HG03469 (cell line): ENCODE measurements at regions not wholly inside any gene's neighbourhood (a gene's known extent, or its start where the extent isn't known, plus 50 kb on each side); places are given as distances from the start of the nearest gene placed in this dataset.
"Not testable (repeated sequence)": the region's sequence is repeated elsewhere in the genome, so short reads cannot be mapped to it uniquely, and the experiment has no call there.

Experiments
- ATAC-seq: cut with Tn5 transposase; IDR thresholded peaks from one replicate; pipeline ENCODE4 v1.9.1; 2021; ENCODE audit warnings: mild to moderate bottlenecking, moderate library complexity, moderate number of reproducible peaks; ENCODE audit not compliant: unreplicated experiment

GRCh38 chr2:236489083-236489482 lies 80.5 kb upstream of the ACKR3 start:
- ATAC-seq = not testable (repeated sequence)

DNA sequence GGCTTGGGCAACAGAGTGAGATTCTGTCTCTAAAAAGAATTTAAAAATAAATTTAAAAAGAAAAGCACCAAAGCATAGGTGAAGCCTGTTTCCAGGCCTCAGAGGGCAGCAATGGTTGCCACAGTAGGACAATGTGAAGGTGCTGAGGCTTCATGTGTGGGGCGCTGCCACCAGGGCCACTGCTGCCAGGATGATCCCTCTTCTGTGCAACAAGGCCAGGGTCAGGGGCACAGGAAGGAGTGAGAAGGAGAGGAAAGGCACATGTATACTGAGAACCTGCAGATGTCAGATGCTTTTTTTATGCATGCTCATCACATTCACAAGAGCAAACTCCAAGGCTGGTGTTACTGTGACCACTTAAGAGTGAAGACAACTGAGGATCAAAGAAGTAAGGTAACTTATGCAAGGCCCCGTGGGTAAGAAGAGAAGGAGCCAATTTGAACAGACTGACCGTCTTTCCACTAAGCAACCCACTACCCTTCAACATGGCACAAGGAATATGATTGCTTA lies 79.7 kb upstream of the ACKR3 start:
- no peak for ATAC-seq

- no peak for ATAC-seq
Observed at GRCh38 chr2:236496340-236496739, 73.3 kb upstream of the ACKR3 start.

DNA sequence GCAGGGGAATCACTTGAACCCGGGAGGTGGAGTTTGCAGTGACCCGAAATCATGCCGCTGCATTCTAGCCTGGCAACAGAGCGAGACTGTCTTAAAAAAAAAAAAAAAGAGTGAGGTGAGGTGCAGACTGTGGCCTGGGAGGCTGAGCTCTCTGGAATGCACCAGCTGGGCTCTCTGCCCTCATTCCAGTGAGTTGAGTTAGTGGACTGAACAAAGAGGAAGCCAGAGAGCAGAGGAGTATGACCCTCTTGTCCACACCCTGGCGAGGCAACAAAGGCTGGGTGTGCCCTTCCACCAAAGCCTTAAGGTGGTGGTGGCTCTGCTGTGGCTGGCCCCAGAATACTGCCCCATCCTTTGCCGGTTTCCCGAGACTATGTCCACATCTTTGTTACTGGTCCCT lies 71.3 kb upstream of the ACKR3 start:
- no peak for ATAC-seq

GRCh38 chr2:236499691-236500578 lies 69.7 kb upstream of the ACKR3 start:
- no peak for ATAC-seq

GRCh38 chr2:236501026-236501425 lies 68.6 kb upstream of the ACKR3 start:
- ATAC-seq = no peak

DNA sequence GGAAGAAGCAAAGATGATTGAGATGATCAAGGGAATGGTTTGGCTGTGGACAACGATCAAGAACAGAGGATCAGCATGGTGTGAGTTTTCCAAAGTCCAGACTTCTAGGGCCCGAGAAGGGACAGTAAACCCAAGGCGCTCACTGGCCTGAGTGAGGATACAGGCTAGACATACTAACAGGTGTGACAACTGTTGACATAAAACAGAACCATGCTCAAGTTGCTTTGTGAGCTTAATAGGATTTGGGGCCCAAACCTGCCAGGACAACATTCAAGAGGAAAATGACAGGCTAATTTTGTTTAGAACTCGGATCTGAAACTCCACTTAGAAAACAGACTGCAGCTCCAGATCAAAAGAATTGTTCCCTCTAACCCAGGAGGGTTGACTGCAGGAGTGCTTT lies 68.1 kb upstream of the ACKR3 start:
- no peak for ATAC-seq

- no peak for ATAC-seq
Observed at GRCh38 chr2:236503100-236503499, 66.5 kb upstream of the ACKR3 start.

- no peak for ATAC-seq
Observed at GRCh38 chr2:236503583-236503982, 66.0 kb upstream of the ACKR3 start.

- ATAC-seq = no peak
Observed at GRCh38 chr2:236505041-236505440, 64.6 kb upstream of the ACKR3 start.

DNA sequence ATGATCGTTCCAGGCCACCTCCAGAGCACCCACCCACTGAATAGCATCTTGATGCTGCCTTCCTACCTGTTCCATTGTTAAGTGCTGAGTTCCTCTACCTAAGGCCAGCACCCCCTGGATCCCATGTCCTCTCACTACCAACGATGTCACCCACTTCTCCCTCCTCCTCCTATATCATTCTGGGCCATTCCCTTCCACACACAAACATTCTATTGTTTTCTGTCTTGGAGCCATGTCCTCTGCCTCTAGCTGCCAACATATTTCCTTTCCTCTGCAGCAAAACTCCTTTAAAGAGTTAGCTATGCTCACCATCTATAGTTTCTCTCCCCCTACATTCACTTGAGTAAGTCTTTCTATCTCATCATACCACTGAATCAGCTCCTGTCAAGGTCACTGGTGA lies 64.0 kb upstream of the ACKR3 start:
- no peak for ATAC-seq

DNA sequence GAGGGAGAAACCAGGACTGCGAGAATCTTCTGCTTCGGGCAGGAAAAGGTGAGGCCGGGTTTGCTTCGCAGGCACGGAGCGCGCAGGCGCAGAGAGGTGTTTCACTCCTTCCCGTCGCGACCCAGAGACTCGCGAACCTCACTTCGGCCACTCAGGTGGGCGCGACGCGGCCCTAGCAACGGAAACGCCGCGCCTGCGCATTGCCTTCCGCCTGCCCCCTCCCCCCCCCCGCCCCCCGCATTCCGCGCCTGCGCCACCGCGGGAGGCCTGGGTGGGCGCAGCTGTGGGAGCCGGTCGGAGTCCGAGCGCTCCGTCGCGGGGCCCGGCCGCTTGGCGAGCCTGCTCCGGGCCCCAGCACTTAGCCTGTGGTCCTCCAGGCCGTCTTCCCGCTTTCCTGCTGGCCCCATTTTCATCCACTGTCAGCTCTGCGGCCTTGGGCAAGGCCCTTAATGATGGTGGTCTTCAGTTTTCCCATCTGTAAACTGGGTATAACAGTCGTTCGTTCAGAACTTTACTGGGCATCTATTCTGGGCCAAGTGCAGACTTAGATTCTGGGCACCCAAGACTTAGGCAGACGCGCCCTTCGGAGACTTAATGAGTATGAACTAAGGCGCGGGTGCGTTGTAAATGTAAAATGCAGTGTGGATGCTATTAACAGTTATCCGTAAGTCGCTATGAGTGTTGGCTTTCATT lies 62.1 kb upstream of the ACKR3 start:
- ATAC-seq = no peak

- no peak for ATAC-seq
Observed at GRCh38 chr2:236508466-236508865, 61.2 kb upstream of the ACKR3 start.

GRCh38 chr2:236510034-236510433 lies 59.6 kb upstream of the ACKR3 start:
- ATAC-seq = no peak

GRCh38 chr2:236511266-236511665 lies 58.4 kb upstream of the ACKR3 start:
- no peak for ATAC-seq

DNA sequence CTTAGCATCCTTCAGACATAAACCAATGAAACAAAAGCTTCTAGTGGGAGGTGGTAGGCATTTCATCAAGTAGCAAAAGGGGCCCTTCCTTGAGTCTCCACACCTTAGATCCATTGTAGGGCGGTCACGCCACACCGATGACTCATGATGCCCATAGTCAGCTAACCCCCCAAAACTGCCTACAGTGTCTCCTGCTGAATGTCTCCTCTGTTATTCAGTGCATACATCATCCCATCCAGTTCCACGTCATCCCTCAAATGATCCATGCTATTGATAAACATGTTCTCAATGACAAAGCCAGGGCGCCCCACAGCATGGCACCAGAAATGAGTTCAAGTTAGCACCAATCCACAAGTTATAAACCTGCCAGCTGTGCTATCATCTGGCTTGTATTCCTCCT lies 57.4 kb upstream of the ACKR3 start:
- no peak for ATAC-seq

- ATAC-seq = peak; percentile 80
Observed at GRCh38 chr2:236512902-236513435, 56.7 kb upstream of the ACKR3 start.

DNA sequence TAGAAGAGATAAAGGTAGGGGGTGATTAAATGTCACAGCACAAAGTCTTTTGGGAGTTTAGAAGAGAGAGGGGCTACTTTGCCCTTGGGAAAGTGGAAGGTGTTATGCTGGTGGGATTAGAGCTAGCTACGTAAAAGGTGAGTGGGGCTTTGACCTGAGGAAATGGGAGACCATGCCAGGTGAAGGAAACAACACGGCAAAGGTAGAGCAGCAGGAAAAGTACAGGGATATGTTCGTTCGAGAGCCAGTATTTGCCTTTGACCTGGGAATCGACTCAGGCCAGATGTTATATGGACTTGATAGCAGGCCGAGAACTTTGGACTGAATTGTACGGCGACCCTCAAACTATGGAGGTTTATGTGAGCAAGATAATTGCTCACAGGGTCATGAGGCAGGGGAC lies 55.7 kb upstream of the ACKR3 start:
- no peak for ATAC-seq

DNA sequence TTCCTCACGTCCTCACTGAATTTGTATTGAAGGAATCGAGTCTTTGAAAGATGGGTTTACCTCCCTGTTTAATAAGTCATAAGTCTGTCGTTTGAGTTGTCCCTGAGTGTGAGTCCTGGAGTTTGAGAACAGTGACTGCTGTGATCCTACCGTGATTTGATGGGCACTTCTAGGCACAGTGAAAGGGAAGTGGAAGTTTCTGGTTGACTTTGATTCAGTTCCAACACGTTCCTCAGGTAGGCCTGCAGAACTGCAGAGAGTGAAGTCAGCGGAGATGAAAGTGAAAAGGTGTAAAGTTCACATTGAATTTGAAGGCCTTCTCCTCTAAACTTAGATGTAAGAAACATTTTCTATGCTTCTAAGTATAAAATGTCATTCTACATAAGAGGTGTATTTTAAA lies 52.9 kb upstream of the ACKR3 start:
- no peak for ATAC-seq

GRCh38 chr2:236517251-236518031 lies 52.2 kb upstream of the ACKR3 start:
- ATAC-seq = no peak
